ENCODE measurements at regions not wholly inside any gene's neighbourhood (a gene's known extent, or its start where the extent isn't known, plus 50 kb on each side); places are given as distances from the start of the nearest gene placed in this dataset.

DNA sequence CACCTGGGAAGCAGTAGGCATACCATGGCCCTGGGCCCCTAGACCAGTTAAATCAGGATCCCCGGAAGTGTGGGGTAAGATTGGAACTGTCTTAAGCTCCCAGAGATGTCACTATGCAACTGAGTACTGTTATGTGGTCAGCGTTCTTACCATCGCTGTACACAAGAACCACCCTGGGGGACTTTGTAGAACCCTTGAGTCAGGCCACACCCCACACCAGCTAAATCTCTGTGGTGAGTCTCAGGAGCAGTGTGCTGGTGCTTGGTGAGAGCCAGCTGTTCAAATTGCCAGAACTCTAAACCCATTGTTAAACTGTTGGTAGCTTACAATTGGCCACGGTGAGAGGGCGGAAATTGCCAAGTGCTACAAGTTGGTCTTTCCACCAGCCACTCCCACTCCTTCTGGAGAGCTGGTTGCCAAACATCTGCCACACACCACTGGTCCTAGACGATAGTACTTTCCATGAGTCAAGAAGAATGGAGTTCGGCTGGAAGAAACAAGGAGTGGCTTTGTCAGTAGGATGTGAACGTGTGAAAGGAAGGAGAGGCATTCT lies 80.5 kb upstream of the SYNDIG1 start:
- H3K27me3 ChIP-seq (ENCODE audit: insufficient read depth in 3 of 3, low read length in 2 of 3): no peaks in the 10 kb centered on the region
- no peaks in the 10 kb centered on the region for H3K9me3 ChIP-seq
- no peaks in the 10 kb centered on the region for H3K36me3 ChIP-seq (ENCODE audit: insufficient read depth in 1 of 2, low read depth in 1 of 2)
- H3K4me3 ChIP-seq: no peak overlapping the region
- no peak for ATAC-seq
- no peaks in the 10 kb centered on the region for H3K4me1 ChIP-seq
- no peak for TF ChIP-seq CTCF (IDR thresholded peaks at IDR 0.05)
- no peak for DNase-seq
- no peak overlapping the region for H3K27ac ChIP-seq
- WGBS, 3 donors: 38 to 51% (median 50%) methylated on average over 8 of the region's 8 CpGs
- intact Hi-C loops (cut with DNase I): no loop called here

- no peak overlapping the region for H3K4me3 ChIP-seq
- ATAC-seq (no peak), DNase-seq (no peak)
- H3K27me3 ChIP-seq (ENCODE audit: insufficient read depth in 3 of 3, low read length in 2 of 3): no peaks in the 10 kb centered on the region
- no peaks in the 10 kb centered on the region for H3K9me3 ChIP-seq
- no peak for TF ChIP-seq CTCF (IDR thresholded peaks at IDR 0.05)
- no peak overlapping the region for H3K27ac ChIP-seq
- WGBS, 3 donors: 88 to 93% (median 89%) methylated on average over 5 of the region's 5 CpGs
- no peaks in the 10 kb centered on the region for H3K4me1 ChIP-seq
- H3K36me3 ChIP-seq (ENCODE audit: insufficient read depth in 1 of 2, low read depth in 1 of 2): no peaks in the 10 kb centered on the region
- intact Hi-C loops (cut with DNase I): no loop called here
Measured at GRCh38 chr20:24385547-24385946, 83.9 kb upstream of the SYNDIG1 start.

DNA sequence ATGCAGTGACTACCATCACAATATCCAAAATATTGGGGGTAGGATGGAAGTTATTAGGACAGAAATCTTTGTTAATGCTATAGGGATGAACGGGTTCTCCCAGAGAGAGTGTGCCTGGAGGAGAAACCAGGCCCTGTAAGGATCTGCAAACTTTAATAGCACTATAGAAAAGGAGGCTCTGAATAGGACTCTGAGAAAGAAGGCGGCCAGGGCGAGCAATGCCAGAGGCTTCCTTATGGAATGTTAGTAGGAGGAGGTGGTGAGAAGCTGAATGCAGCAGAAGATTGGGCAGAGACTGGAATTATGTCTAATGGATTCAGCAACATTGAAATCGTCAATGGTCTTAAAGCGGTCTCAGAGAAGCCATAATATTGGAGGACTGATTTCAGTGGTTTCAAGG lies 84.6 kb upstream of the SYNDIG1 start:
- Histone ChIP-seq H3K4me3 (no peak overlapping the region), H3K9me3 (no peaks in the 10 kb centered on the region), H3K27me3 (ENCODE audit: insufficient read depth in 3 of 3, low read length in 2 of 3) (no peaks in the 10 kb centered on the region), H3K36me3 (ENCODE audit: insufficient read depth in 1 of 2, low read depth in 1 of 2) (no peaks in the 10 kb centered on the region), H3K27ac (no peak overlapping the region), H3K4me1 (no peaks in the 10 kb centered on the region)
- TF ChIP-seq CTCF (IDR thresholded peaks at IDR 0.05): no peak
- intact Hi-C loops (cut with DNase I): no loop called here
- ATAC-seq (no peak), DNase-seq (no peak)
- 84 to 88% (median 85%) methylated on average over 5 of the region's 5 CpGs for WGBS, 3 donors

DNA sequence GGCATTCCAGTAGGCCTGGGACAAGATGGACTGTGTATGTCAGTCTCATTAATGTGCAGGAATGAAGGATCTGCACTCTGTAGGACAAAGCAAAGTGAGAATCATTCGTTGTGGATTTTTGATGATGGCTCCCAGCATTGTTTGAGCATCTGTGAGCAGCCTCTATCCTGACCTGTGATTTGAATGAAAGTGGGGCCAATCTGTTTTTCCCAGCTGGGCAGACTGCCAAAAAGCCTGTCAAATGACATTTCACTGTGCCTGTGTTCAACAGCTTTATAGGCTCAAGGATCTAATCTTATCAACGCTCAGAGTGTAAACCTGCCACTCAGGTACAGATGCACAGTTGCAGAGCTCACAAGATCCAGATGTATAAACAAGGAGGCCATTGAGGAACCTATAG lies 86.7 kb upstream of the SYNDIG1 start:
- intact Hi-C loops (cut with DNase I): no loop called here
- Histone ChIP-seq H3K27ac (no peak overlapping the region), H3K9me3 (no peaks in the 10 kb centered on the region), H3K36me3 (ENCODE audit: insufficient read depth in 1 of 2, low read depth in 1 of 2) (no peaks in the 10 kb centered on the region), H3K4me3 (no peak overlapping the region), H3K4me1 (no peaks in the 10 kb centered on the region), H3K27me3 (ENCODE audit: insufficient read depth in 3 of 3, low read length in 2 of 3) (no peaks in the 10 kb centered on the region)
- TF ChIP-seq CTCF (IDR thresholded peaks at IDR 0.05): no peak
- 25% methylated on average over 2 of the region's 2 CpGs for WGBS, 3 donors
- no peak for ATAC-seq
- DNase-seq: no peak

- Histone ChIP-seq H3K4me3 (no peak overlapping the region), H3K27me3 (ENCODE audit: insufficient read depth in 3 of 3, low read length in 2 of 3) (no peaks in the 10 kb centered on the region), H3K9me3 (no peaks in the 10 kb centered on the region), H3K4me1 (no peaks in the 10 kb centered on the region), H3K36me3 (ENCODE audit: insufficient read depth in 1 of 2, low read depth in 1 of 2) (no peaks in the 10 kb centered on the region), H3K27ac (no peak overlapping the region)
- no peak for ATAC-seq
- no peak for TF ChIP-seq CTCF (IDR thresholded peaks at IDR 0.05)
- 25 to 30% (median 30%) methylated on average over 7 of the region's 7 CpGs for WGBS, 3 donors
- no peak for DNase-seq
- intact Hi-C loops (cut with DNase I): no loop called here
Measured at GRCh38 chr20:24382331-24382730, 87.1 kb upstream of the SYNDIG1 start.
